ENCODE measurements at regions not wholly inside any gene's neighbourhood (a gene's known extent, or its start where the extent isn't known, plus 50 kb on each side); places are given as distances from the start of the nearest gene placed in this dataset.

- intact Hi-C loops (cut with DNase I; ENCODE audit: low total_unique reads): no loop called here
- H3K27ac ChIP-seq: no peak overlapping the region
Observed at GRCh38 chr14:48693793-48694192, 892.4 kb downstream of the RPS29 start.

GRCh38 chr14:48690349-48690748, 895.8 kb downstream of the RPS29 start:
- no peak for DNase-seq
- no peaks in the 10 kb centered on the region for H3K9me3 ChIP-seq
- no peaks in the 10 kb centered on the region for H3K36me3 ChIP-seq
- H3K4me1 ChIP-seq: no peaks in the 10 kb centered on the region
- H3K27ac ChIP-seq: no peak overlapping the region
- intact Hi-C loops (cut with DNase I; ENCODE audit: low total_unique reads): no loop called here
- H3K4me3 ChIP-seq: no peak overlapping the region
- no peaks in the 10 kb centered on the region for H3K27me3 ChIP-seq
- TF ChIP-seq CTCF (IDR thresholded peaks at IDR 0.05): no peak
- no peak for TF ChIP-seq POLR2A (IDR thresholded peaks at IDR 0.05)

More at GRCh38 chr14:48693793-48694192, 892.4 kb downstream of the RPS29 start:
- Histone ChIP-seq H3K9me3 (no peaks in the 10 kb centered on the region), H3K27me3 (no peaks in the 10 kb centered on the region), H3K36me3 (no peaks in the 10 kb centered on the region), H3K4me1 (no peaks in the 10 kb centered on the region), H3K4me3 (no peak overlapping the region)
- DNase-seq: no peak
- TF ChIP-seq CTCF (IDR thresholded peaks at IDR 0.05): no peak
- no peak for TF ChIP-seq POLR2A (IDR thresholded peaks at IDR 0.05)

GRCh38 chr14:48686650-48687049, 899.5 kb downstream of the RPS29 start:
- intact Hi-C loops (cut with DNase I; ENCODE audit: low total_unique reads): no loop called here
- Histone ChIP-seq H3K27ac (no peak overlapping the region), H3K36me3 (no peaks in the 10 kb centered on the region), H3K9me3 (no peaks in the 10 kb centered on the region), H3K4me3 (no peak overlapping the region), H3K4me1 (no peaks in the 10 kb centered on the region), H3K27me3 (no peaks in the 10 kb centered on the region)
- no peak for TF ChIP-seq POLR2A (IDR thresholded peaks at IDR 0.05)
- TF ChIP-seq CTCF (IDR thresholded peaks at IDR 0.05): no peak
- DNase-seq: no peak

- TF ChIP-seq CTCF (IDR thresholded peaks at IDR 0.05) (no peak), POLR2A (IDR thresholded peaks at IDR 0.05) (no peak)
- Histone ChIP-seq H3K4me1 (no peaks in the 10 kb centered on the region), H3K9me3 (no peaks in the 10 kb centered on the region), H3K4me3 (no peak overlapping the region), H3K27me3 (no peaks in the 10 kb centered on the region), H3K36me3 (no peaks in the 10 kb centered on the region), H3K27ac (no peak overlapping the region)
- intact Hi-C loops (cut with DNase I; ENCODE audit: low total_unique reads): no loop called here
- no peak for DNase-seq
Observed at GRCh38 chr14:48672506-48672905, 913.7 kb downstream of the RPS29 start.

- intact Hi-C loops (cut with DNase I; ENCODE audit: low total_unique reads): no loop called here
- Histone ChIP-seq H3K27me3 (no peaks in the 10 kb centered on the region), H3K4me3 (no peak overlapping the region), H3K9me3 (no peaks in the 10 kb centered on the region), H3K27ac (no peak overlapping the region), H3K36me3 (no peaks in the 10 kb centered on the region), H3K4me1 (no peaks in the 10 kb centered on the region)
- no peak for TF ChIP-seq CTCF (IDR thresholded peaks at IDR 0.05)
- DNase-seq: no peak
Observed at GRCh38 chr14:48670939-48671338, 915.2 kb downstream of the RPS29 start.

All from uterus (tissue), 3 donors.